GM12891 (cell line): ENCODE measurements at regions not wholly inside any gene's neighbourhood (a gene's known extent, or its start where the extent isn't known, plus 50 kb on each side); places are given as distances from the start of the nearest gene placed in this dataset.

Experiments
- PAX5 ChIP-seq: IDR thresholded peaks from 2 replicates; pipeline ENCODE4 v1.6.1; 2011; ENCODE audit warnings: low read length, moderate library complexity, mild to moderate bottlenecking; ENCODE audit not compliant: insufficient read depth, severe bottlenecking
- POLR2A ChIP-seq: IDR thresholded peaks from 2 replicates; pipeline ENCODE4 v1.6.1; 2011; ENCODE audit warnings: low read depth, low read length, control low read depth
- POLR2AphosphoS5 ChIP-seq: IDR thresholded peaks from 2 replicates; pipeline ENCODE4 v1.6.1; 2011; ENCODE audit warnings: low read depth, low read length, control low read depth
- POU2F2 ChIP-seq: IDR thresholded peaks from 2 replicates; pipeline ENCODE4 v1.6.1; 2011; ENCODE audit warnings: low read depth, mild to moderate bottlenecking, control low read depth, low read length, moderate library complexity
- SPI1 ChIP-seq: IDR thresholded peaks from 2 replicates; pipeline ENCODE4 v1.6.1; 2011; ENCODE audit warnings: low read depth, low read length, control low read depth
- TAF1 ChIP-seq: IDR thresholded peaks from 2 replicates; pipeline ENCODE4 v1.6.1; 2011; ENCODE audit warnings: low read depth, low read length, control low read depth

- TF ChIP-seq PAX5 (no peak), POLR2AphosphoS5 (no peak), POLR2A (no peak), TAF1 (no peak), SPI1 (no peak), POU2F2 (no peak)
Observed at GRCh38 chr4:71156616-71157015, 163.2 kb downstream of the DCK start.
